Fibroblast of upper back skin (primary cell): ENCODE measurements at regions not wholly inside any gene's neighbourhood (a gene's known extent, or its start where the extent isn't known, plus 50 kb on each side); places are given as distances from the start of the nearest gene placed in this dataset.
"Not testable (repeated sequence)": the region's sequence is repeated elsewhere in the genome, so short reads cannot be mapped to it uniquely, and the experiment has no call there.

Experiments
- DNase-seq: peaks from one replicate; pipeline ENCODE4 v3.0.0-alpha.2; 2013

- no peak for DNase-seq
These were observed 198.7 kb upstream of the PTBP2 start for GRCh38 chr1:96522927-96523326.

DNA sequence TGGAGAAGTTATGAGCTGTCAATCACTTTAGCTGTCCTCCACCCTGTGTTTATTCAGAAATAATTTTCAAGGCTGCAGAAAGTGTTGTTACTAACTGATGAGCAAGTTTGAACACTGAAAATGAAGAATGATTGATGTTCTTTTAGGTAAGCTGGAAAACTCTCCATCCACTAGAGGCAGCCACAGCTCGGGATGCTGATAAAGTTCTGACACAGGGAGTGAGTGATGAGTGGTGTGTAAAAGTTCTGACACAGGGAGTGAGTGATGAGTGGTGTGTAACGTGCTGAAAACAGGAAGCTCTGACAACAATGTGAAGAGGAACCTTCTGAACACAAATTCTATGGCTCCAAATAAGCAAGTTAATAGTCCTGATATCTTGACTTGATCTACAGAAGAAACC lies 197.5 kb upstream of the PTBP2 start:
- no peak for DNase-seq

- peak; percentile 40 for DNase-seq
These were observed 195.7 kb upstream of the PTBP2 start for GRCh38 chr1:96525657-96526557.

- not testable (repeated sequence) for DNase-seq
These were observed 192.9 kb upstream of the PTBP2 start for GRCh38 chr1:96528672-96529071.

GRCh38 chr1:96533820-96534219 lies 187.8 kb upstream of the PTBP2 start:
- no peak for DNase-seq

DNA sequence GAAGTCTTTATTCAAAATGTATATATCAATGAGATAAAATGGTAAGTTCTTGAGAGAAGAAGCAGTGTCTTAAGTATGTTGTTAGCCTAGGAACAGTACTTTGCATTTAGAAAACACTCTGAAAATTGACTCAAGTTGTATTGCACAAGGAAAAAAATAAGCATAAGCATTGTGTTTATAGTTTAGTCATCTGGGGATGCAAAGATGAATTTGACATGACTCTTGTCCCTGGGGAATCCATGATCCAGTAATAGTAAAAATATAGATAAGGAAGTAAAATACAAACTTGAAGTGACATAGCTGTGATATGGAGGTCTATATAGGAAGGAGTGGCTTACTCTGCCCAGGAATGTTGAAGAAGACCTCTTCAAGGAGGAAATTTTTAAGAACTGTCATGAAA lies 185.0 kb upstream of the PTBP2 start:
- DNase-seq = no peak

GRCh38 chr1:96538111-96538641 lies 183.4 kb upstream of the PTBP2 start:
- peak; percentile 80 for DNase-seq

- peak; percentile 98 for DNase-seq
These were observed 182.7 kb upstream of the PTBP2 start for GRCh38 chr1:96538883-96539282.

DNA sequence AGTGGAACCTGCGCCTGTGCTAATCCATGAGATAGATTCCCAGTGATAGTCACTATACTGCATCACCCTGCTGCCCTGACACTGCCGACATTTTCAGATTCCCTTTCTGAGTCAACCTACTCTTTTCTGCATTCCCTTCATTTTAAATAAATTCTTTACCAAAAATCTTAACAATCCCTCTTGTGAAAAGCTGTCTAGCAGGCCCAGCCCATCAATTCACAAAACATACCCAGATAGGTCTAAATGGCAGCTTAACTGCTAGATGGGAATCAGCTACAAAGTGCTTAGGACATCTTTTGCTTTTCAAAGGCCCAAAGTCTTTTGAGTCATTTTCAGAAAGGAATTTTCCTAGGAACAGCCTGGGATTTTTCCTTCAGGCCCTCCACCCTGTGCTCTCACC lies 180.1 kb upstream of the PTBP2 start:
- no peak for DNase-seq

GRCh38 chr1:96544051-96544830 lies 177.3 kb upstream of the PTBP2 start:
- no peak for DNase-seq

GRCh38 chr1:96544831-96545221 lies 176.8 kb upstream of the PTBP2 start:
- DNase-seq = no peak

- DNase-seq = no peak
These were observed 175.5 kb upstream of the PTBP2 start for GRCh38 chr1:96545935-96546656.

DNA sequence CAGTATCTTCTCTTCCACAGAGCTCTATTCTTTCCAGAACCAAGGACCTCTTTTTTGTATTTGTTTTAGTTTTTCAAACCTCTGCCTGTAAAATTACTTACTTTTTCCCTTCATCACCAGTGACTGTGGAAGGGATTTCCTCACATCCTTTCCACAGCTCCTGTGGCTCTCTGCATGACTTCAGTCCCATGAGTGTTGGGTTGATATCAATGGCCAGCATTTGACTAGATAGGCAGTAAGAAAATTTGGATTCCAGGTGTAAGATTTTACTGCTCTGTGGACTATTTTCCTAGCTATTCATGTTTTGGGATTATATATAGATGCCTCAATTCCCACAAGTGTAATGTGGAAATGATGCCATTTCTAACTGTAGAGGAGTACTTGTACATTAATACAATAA lies 171.5 kb upstream of the PTBP2 start:
- no peak for DNase-seq

DNA sequence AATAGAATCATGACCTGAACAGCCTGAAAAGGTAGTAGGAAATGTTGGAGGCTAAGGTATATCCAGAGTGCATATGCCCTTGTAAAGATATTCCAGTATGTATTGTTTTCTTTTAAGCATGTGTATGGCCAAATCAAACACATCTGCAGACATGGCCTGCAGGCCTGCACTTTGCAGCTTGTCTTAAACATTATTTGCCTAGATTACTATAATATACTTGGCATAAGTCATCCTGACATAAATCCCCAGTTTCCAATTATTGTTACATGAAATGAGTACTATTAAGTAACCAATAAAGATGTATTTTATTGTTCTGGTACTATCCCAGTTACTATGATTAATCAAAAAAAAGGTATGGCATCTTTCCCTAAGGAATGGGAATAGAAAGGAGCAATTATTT lies 169.1 kb upstream of the PTBP2 start:
- no peak for DNase-seq

DNA sequence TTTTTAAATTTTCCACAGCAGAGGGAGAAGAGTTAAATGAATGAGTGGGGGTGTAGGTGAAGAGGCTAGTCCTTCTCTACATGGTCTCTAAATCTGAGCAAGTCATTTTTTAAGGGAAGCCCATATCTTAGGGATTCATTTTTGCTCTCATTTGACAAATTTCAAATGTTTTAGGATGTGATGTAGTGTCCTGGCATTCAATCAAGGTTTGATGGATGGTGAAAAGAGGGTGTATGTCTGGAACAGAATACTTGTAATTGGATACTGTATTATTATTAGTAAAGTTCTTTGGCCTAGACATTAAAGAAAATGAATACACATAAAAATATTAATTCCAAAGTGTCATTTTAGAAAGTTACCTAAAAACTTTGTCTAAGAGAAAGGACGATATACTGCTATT lies 167.8 kb upstream of the PTBP2 start:
- no peak for DNase-seq

- no peak for DNase-seq
These were observed 167.2 kb upstream of the PTBP2 start for GRCh38 chr1:96554364-96554763.

- DNase-seq = no peak
These were observed 164.2 kb upstream of the PTBP2 start for GRCh38 chr1:96557336-96557735.

DNA sequence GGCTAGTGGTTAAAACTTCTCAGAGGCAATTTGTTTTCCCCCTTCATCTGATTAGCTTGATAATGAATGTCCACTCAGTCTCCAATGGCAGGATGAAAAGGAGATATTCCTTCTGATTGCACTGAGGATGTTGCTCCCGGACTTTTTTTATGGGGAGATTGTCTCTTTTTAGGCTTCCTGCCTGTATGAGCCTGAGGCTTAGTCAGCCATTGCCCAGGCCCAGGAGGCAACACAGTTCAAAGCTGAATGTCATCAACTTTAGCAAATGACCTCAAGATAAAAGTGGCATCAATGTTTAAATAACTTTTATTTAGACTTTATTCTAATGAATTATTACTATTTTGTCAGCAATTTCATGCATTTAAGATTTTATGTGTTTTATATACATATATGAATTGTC lies 162.9 kb upstream of the PTBP2 start:
- DNase-seq = no peak

- no peak for DNase-seq
These were observed 162.4 kb upstream of the PTBP2 start for GRCh38 chr1:96559181-96559580.

- DNase-seq = peak; percentile 98
These were observed 161.6 kb upstream of the PTBP2 start for GRCh38 chr1:96559707-96560596.

- no peak for DNase-seq
These were observed 159.5 kb upstream of the PTBP2 start for GRCh38 chr1:96562094-96562493.

DNA sequence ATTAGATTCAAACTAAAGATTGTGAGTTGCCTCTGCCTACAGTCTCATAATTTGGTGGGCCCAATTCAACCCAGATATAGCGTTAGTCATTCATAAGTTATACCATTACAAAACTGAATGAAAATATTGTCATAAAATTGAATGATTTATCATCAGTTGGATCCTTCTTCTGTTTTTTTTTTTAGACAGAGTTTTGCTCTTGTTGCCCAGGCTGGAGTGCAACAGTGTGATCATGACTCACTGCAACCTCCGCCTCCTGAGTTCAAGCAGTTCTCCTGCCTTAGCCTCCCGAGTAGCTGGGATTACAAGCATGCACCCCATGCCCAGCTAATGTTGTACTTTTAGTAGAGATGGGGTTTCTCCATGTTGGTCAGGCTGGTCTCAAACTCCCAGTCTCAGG lies 157.2 kb upstream of the PTBP2 start:
- DNase-seq = not testable (repeated sequence)
